GM12878 (cell line): ENCODE measurements at regions not wholly inside any gene's neighbourhood (a gene's known extent, or its start where the extent isn't known, plus 50 kb on each side); places are given as distances from the start of the nearest gene placed in this dataset.

Experiments used
- ATAC-seq: fragments of 200-7000 bp; cut with Tn5 transposase; 3 replicates; pipeline ENCODE4 v1.9.1; 2020; ENCODE audit warnings: mild to moderate bottlenecking, moderate library complexity
- BruUV-seq: library from RNA; stranded (reverse); fragments of 400-500 nt; replicated peaks from 2 replicates; lab custom pipeline; 2021; lab: Mats Ljungman, UMichigan
- CTCF ChIA-PET: fragments of 300-600 bp; sonication (Branson Sonifier 250); formaldehyde crosslinking; extraction: SDS; loops from one replicate; lab custom pipeline; 2021; ENCODE audit warnings: inconsistent platforms; lab: Yijun Ruan, JAX
- POLR2A ChIA-PET: fragments of 350-600 bp; formaldehyde crosslinking; extraction: SDS; loops from one replicate; lab custom pipeline; 2021; ENCODE audit warnings: inconsistent platforms; lab: Charles Lee
- RAD21 ChIA-PET: fragments of 300-600 bp; sonication (Branson Sonifier 250); formaldehyde crosslinking; loops from one replicate; lab custom pipeline; 2023; ENCODE audit warnings: antibody characterized with exemption; ENCODE audit not compliant: unreplicated experiment; lab: Charles Lee
- SMC1A ChIA-PET: fragments of 300-600 bp; sonication (Branson Sonifier 250); formaldehyde crosslinking; loops from one replicate; lab custom pipeline; 2023; ENCODE audit not compliant: unreplicated experiment, uncharacterized antibody; lab: Charles Lee
- DNase-seq: peaks from one replicate; pipeline ENCODE4 v3.0.0-alpha.2; 2011; ENCODE audit warnings: low read depth, low spot score
- FAIRE-seq: peaks from 3 replicates; lab custom pipeline; 2011; peaks lifted over from hg19 to GRCh38; lab: Jason Lieb, UNC
- H2AFZ ChIP-seq: 2 replicates; pipeline ENCODE4 v1.6.0; 2011; ENCODE audit warnings: low read depth, low read length, control low read depth; ENCODE audit not compliant: control insufficient read depth
- H3K27ac ChIP-seq: 2 replicates; pipeline ENCODE4 v1.5.1; 2011; ENCODE audit warnings: control low read depth; ENCODE audit not compliant: control insufficient read depth, insufficient read depth
- H3K27me3 ChIP-seq, 2 experiments: replicated peaks in 1 of 2; 2 replicates each; pipeline versions ENCODE4 v1.6.0 to v1.6.1; 2011; ENCODE audit warnings: low read length in 1 of 2; ENCODE audit not compliant: control insufficient read depth in 2 of 2, insufficient read depth in 2 of 2
- H3K36me3 ChIP-seq, 2 experiments: 2 replicates each; pipeline ENCODE4 v1.5.1; 2011; ENCODE audit warnings: low read length in 1 of 2; ENCODE audit not compliant: control insufficient read depth in 2 of 2, insufficient read depth in 2 of 2
- H3K4me1 ChIP-seq: 2 replicates; pipeline ENCODE4 v1.6.1; 2011; ENCODE audit warnings: mild to moderate bottlenecking, low read length, moderate library complexity, mixed read lengths; ENCODE audit not compliant: control insufficient read depth, insufficient read depth
- H3K4me2 ChIP-seq: 2 replicates; pipeline ENCODE4 v1.6.0; 2011; ENCODE audit warnings: control low read depth; ENCODE audit not compliant: control insufficient read depth, insufficient read depth
- H3K4me3 ChIP-seq: fragments of 200-600 bp; sonication (generic); 2 replicates; pipeline ENCODE4 v1.5.1; 2016
- H3K79me2 ChIP-seq: 2 replicates; pipeline ENCODE4 v1.6.0; 2011; ENCODE audit warnings: low read length; ENCODE audit not compliant: control insufficient read depth, insufficient read depth
- H3K9ac ChIP-seq: 2 replicates; pipeline ENCODE4 v1.8.0; 2011; ENCODE audit warnings: low read length, control low read depth, mixed read lengths; ENCODE audit not compliant: control insufficient read depth, insufficient read depth
- H3K9me3 ChIP-seq: replicated peaks from 3 replicates; pipeline ENCODE4 v1.5.1; 2011; ENCODE audit warnings: mild to moderate bottlenecking, low read length; ENCODE audit not compliant: control insufficient read depth, insufficient read depth
- H4K20me1 ChIP-seq: 2 replicates; pipeline ENCODE4 v1.6.0; 2011; ENCODE audit not compliant: control insufficient read depth, insufficient read depth
- CBX5 ChIP-seq: sonication (generic); IDR thresholded peaks from 2 replicates; pipeline ENCODE4 v1.6.1; 2016; ENCODE audit warnings: low read depth, moderate library complexity, mild to moderate bottlenecking, inconsistent platforms
- FOS ChIP-seq: IDR thresholded peaks from 3 replicates; pipeline ENCODE4 v1.6.1; 2011; ENCODE audit warnings: borderline replicate concordance; ENCODE audit not compliant: insufficient read length; ENCODE audit errors: extremely low read depth
- FOXK2 ChIP-seq: fragments of 450-650 bp; IDR thresholded peaks from 2 replicates; pipeline ENCODE4 v1.6.1; 2017; ENCODE audit warnings: mild to moderate bottlenecking, moderate library complexity
- SMC3 ChIP-seq: IDR thresholded peaks from 2 replicates; pipeline ENCODE4 v1.6.1; 2011; ENCODE audit warnings: low read length, improper control_type of control experiment, borderline replicate concordance
- SRF ChIP-seq, 2 experiments: IDR thresholded peaks; 2 replicates each; pipeline ENCODE4 v1.6.1; 2011; ENCODE audit warnings: low read depth in 2 of 2, low read length in 2 of 2, mild to moderate bottlenecking in 1 of 2, moderate library complexity in 1 of 2
- ZSCAN29 ChIP-seq: fragments of 450-650 bp; IDR thresholded peaks from 2 replicates; pipeline ENCODE4 v1.6.1; 2017; ENCODE audit warnings: mild to moderate bottlenecking, moderate library complexity
- WGBS: methylation state at CpG from one replicate; pipeline ENCODE4 v1.1.6; 2016; ENCODE audit warnings: low lambda C conversion rate; ENCODE audit not compliant: insufficient replicate concordance, insufficient coverage; ENCODE audit errors: missing lambda C conversion rate; 5-methylcytosine and 5-hydroxymethylcytosine counted together
- in situ Hi-C: fragments of 300-500 bp; cut with MboI; formaldehyde crosslinking; loops from 9 replicates; pipeline ENCODE4 v1.14.3; 2018; ENCODE audit warnings: mixed read lengths
- intact Hi-C: fragments of 100-400 bp; cut with micrococcal nuclease; formaldehyde crosslinking; loops from one replicate; pipeline ENCODE4 v1.14.2; 2022; ENCODE audit not compliant: unreplicated experiment
- TF ChIP-seq, protein P1 (sequence below): IDR thresholded peaks from 2 replicates; pipeline ENCODE4 v1.6.1; 2011; ENCODE audit warnings: low read depth, mild to moderate bottlenecking, low read length, moderate library complexity, borderline replicate concordance; ENCODE audit errors: extremely low read depth
- TF ChIP-seq, protein P2 (sequence below): IDR thresholded peaks from 2 replicates; pipeline ENCODE4 v1.6.1; 2011; ENCODE audit warnings: mild to moderate bottlenecking, low read depth, low read length, moderate library complexity; ENCODE audit not compliant: insufficient replicate concordance
- TF ChIP-seq, protein P3 (sequence below): fragments of 450-650 bp; IDR thresholded peaks from 2 replicates; pipeline ENCODE4 v1.6.1; 2014; ENCODE audit warnings: mild to moderate bottlenecking

DNA sequence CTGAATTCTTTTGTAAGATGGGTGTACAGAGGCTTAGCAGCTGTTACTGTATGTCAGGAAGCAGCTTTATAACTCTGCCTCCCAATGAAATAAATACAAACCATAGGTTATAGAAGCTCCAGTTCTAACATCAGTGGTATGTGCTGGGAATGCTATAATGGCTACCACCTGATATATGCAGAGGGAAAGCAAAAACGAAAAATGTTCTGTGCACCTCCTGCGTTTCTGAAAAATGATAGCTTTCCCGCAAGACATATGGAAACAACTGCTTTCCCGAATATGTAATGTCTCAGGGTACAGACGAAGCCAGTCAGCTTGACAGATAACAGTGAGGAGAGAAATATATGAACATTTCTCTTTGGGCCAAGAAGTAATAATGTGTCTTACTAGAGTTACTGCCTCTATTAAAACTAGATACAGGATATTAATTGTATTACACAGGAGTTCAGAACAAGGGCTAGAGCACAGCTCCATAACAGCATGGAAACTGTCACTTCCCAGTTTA, 517.0 kb upstream of the NRSN1 start:
- SMC1A ChIA-PET: no interaction called here
- intact Hi-C loops (no loop called here), in situ Hi-C loops (no loop called here)
- H3K79me2 ChIP-seq: no peaks in the 10 kb centered on the region
- H3K27ac ChIP-seq: no peak overlapping the region
- 51% methylated on average over 5 of the region's 5 CpGs for WGBS
- RAD21 ChIA-PET: no interaction called here
- H3K36me3 ChIP-seq: no peaks in the 10 kb centered on the region
- no peaks in the 10 kb centered on the region for H3K27me3 ChIP-seq
- H3K4me3 ChIP-seq: no peak overlapping the region
- DNase-seq (no peak), ATAC-seq (no peak), FAIRE-seq (no peak)
- POLR2A ChIA-PET: no interaction called here
- TF ChIP-seq SMC3 (no peak), FOXK2 (no peak), CBX5 (no peak), ZSCAN29 (no peak), SRF (IDR thresholded peaks at IDR 0.05; ENCODE audit: low read depth in 2 of 2, low read length in 2 of 2) (no peak), FOS (no peak)
- TF ChIP-seq, protein P1, sequence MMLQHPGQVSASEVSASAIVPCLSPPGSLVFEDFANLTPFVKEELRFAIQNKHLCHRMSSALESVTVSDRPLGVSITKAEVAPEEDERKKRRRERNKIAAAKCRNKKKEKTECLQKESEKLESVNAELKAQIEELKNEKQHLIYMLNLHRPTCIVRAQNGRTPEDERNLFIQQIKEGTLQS: no peak
- TF ChIP-seq, protein P2, sequence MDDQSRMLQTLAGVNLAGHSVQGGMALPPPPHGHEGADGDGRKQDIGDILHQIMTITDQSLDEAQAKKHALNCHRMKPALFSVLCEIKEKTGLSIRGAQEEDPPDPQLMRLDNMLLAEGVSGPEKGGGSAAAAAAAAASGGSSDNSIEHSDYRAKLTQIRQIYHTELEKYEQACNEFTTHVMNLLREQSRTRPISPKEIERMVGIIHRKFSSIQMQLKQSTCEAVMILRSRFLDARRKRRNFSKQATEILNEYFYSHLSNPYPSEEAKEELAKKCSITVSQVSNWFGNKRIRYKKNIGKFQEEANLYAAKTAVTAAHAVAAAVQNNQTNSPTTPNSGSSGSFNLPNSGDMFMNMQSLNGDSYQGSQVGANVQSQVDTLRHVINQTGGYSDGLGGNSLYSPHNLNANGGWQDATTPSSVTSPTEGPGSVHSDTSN: no peak
- TF ChIP-seq, protein P3, sequence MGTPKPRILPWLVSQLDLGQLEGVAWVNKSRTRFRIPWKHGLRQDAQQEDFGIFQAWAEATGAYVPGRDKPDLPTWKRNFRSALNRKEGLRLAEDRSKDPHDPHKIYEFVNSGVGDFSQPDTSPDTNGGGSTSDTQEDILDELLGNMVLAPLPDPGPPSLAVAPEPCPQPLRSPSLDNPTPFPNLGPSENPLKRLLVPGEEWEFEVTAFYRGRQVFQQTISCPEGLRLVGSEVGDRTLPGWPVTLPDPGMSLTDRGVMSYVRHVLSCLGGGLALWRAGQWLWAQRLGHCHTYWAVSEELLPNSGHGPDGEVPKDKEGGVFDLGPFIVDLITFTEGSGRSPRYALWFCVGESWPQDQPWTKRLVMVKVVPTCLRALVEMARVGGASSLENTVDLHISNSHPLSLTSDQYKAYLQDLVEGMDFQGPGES: no peak
- H4K20me1 ChIP-seq: no peaks in the 10 kb centered on the region
- no peak overlapping the region for H3K9ac ChIP-seq
- H3K9me3 ChIP-seq: no peaks in the 10 kb centered on the region
- CTCF ChIA-PET: no interaction called here
- no peaks in the 10 kb centered on the region for H3K4me1 ChIP-seq
- no peak overlapping the region for H3K4me2 ChIP-seq
- BruUV-seq: no TSS peak
- H2AFZ ChIP-seq: no peak overlapping the region
